Liver (tissue), 8 donors: ENCODE measurements at regions not wholly inside any gene's neighbourhood (a gene's known extent, or its start where the extent isn't known, plus 50 kb on each side); places are given as distances from the start of the nearest gene placed in this dataset.

ENCODE experiments used
- DNase-seq: peaks from one replicate; pipeline ENCODE4 v3.0.0-alpha.2; 2017; ENCODE audit warnings: low spot score
- H3K27ac ChIP-seq, 2 donors: one replicate each; pipeline ENCODE4 v1.7.0; 2013; ENCODE audit warnings: inconsistent platforms in 2 of 2, low read length in 2 of 2, control low read depth in 1 of 2, low read depth in 1 of 2, mild to moderate bottlenecking in 1 of 2
- H3K27me3 ChIP-seq, 4 donors: one replicate each; pipeline versions ENCODE4 v1.6.1 to v1.7.0; 2013; ENCODE audit warnings: low read length in 3 of 4, inconsistent platforms in 1 of 4, mild to moderate bottlenecking in 1 of 4, moderate library complexity in 1 of 4; ENCODE audit not compliant: control insufficient read depth in 4 of 4, insufficient read depth in 4 of 4
- H3K36me3 ChIP-seq, 4 donors: one replicate each; pipeline versions ENCODE4 v1.6.1 to v1.7.0; 2013; ENCODE audit warnings: low read length in 3 of 4, mild to moderate bottlenecking in 3 of 4, low read depth in 1 of 4, moderate library complexity in 1 of 4; ENCODE audit not compliant: control insufficient read depth in 4 of 4, insufficient read depth in 3 of 4
- H3K4me1 ChIP-seq, 4 donors: one replicate each; pipeline versions ENCODE4 v1.6.1 to v1.7.0; 2013; ENCODE audit warnings: low read length in 3 of 4, mild to moderate bottlenecking in 3 of 4, moderate library complexity in 1 of 4; ENCODE audit not compliant: control insufficient read depth in 4 of 4, insufficient read depth in 4 of 4
- H3K4me3 ChIP-seq, 3 donors: one replicate each; pipeline versions ENCODE4 v1.6.1 to v1.7.0; 2013; ENCODE audit warnings: low read length in 3 of 3, control low read depth in 1 of 3, low read depth in 1 of 3, mild to moderate bottlenecking in 1 of 3
- H3K9ac ChIP-seq, 2 donors: one replicate each; pipeline ENCODE4 v1.7.0; 2013; ENCODE audit warnings: low read length in 2 of 2, mild to moderate bottlenecking in 2 of 2, moderate library complexity in 2 of 2, control low read depth in 1 of 2, low read depth in 1 of 2
- H3K9me3 ChIP-seq, 4 donors: one replicate each; pipeline versions ENCODE4 v1.6.1 to v1.7.0; 2013; ENCODE audit warnings: low read length in 3 of 4; ENCODE audit not compliant: control insufficient read depth in 4 of 4
- EGR1 ChIP-seq, 2 donors: IDR thresholded peaks; 2 replicates each; pipeline ENCODE4 v1.6.1; 2016 to 2018; ENCODE audit warnings: antibody characterized with exemption in 2 of 2, low read depth in 2 of 2
- FOXA1 ChIP-seq: IDR thresholded peaks from 2 replicates; pipeline ENCODE4 v1.6.1; 2016; ENCODE audit warnings: antibody characterized with exemption
- FOXA2 ChIP-seq: IDR thresholded peaks from 2 replicates; pipeline ENCODE4 v1.6.1; 2016; ENCODE audit warnings: antibody characterized with exemption
- GABPA ChIP-seq, 2 donors: IDR thresholded peaks in 1 of 2; conservative IDR thresholded peaks in 1 of 2; 2 replicates each; pipeline ENCODE4 v1.6.1; 2016; ENCODE audit warnings: antibody characterized with exemption in 2 of 2, mild to moderate bottlenecking in 1 of 2, moderate library complexity in 1 of 2
- HNF4A ChIP-seq, 2 donors: conservative IDR thresholded peaks; 2 replicates each; pipeline ENCODE4 v1.6.1; 2016; ENCODE audit warnings: antibody characterized with exemption in 2 of 2, mild to moderate bottlenecking in 2 of 2
- HNF4G ChIP-seq: IDR thresholded peaks from 2 replicates; pipeline ENCODE4 v1.6.1; 2016; ENCODE audit warnings: antibody characterized with exemption
- JUND ChIP-seq, 2 donors: IDR thresholded peaks; 2 replicates each; pipeline ENCODE4 v1.6.1; 2016; ENCODE audit warnings: antibody characterized with exemption in 2 of 2
- NR2F2 ChIP-seq: IDR thresholded peaks from 2 replicates; pipeline ENCODE4 v1.6.1; 2016; ENCODE audit warnings: antibody characterized with exemption
- RAD21 ChIP-seq, 2 donors: IDR thresholded peaks; 2 replicates each; pipeline ENCODE4 v1.6.1; 2016; ENCODE audit warnings: antibody characterized with exemption in 2 of 2, mild to moderate bottlenecking in 2 of 2
- REST ChIP-seq: IDR thresholded peaks from 2 replicates; pipeline ENCODE4 v1.6.1; 2016; ENCODE audit warnings: antibody characterized with exemption, mild to moderate bottlenecking
- RXRA ChIP-seq, 2 donors: IDR thresholded peaks; 2 replicates each; pipeline ENCODE4 v1.6.1; 2017 to 2018; ENCODE audit warnings: antibody characterized with exemption in 2 of 2, mild to moderate bottlenecking in 1 of 2
- SP1 ChIP-seq: IDR thresholded peaks from 2 replicates; pipeline ENCODE4 v1.6.1; 2018; ENCODE audit warnings: antibody characterized with exemption, mild to moderate bottlenecking
- TAF1 ChIP-seq: conservative IDR thresholded peaks from 2 replicates; pipeline ENCODE4 v1.6.1; 2016; ENCODE audit warnings: antibody characterized with exemption, mild to moderate bottlenecking
- YY1 ChIP-seq: IDR thresholded peaks from 2 replicates; pipeline ENCODE4 v1.6.1; 2016; ENCODE audit warnings: antibody characterized with exemption, mild to moderate bottlenecking
- ZBTB33 ChIP-seq: IDR thresholded peaks from 2 replicates; pipeline ENCODE4 v1.6.1; 2016; ENCODE audit warnings: antibody characterized with exemption
- WGBS: extraction: QIAGEN DNeasy Blood & Tissue Kit; methylation state at CpG from one replicate; pipeline ENCODE4 v1.1.7; 2013; 5-methylcytosine and 5-hydroxymethylcytosine counted together
- TF ChIP-seq, protein P1 (sequence below): IDR thresholded peaks from 2 replicates; pipeline ENCODE4 v1.6.1; 2016; ENCODE audit warnings: antibody characterized with exemption
- TF ChIP-seq, protein P2 (sequence below): IDR thresholded peaks from 2 replicates; pipeline ENCODE4 v1.6.1; 2016; ENCODE audit warnings: antibody characterized with exemption
- TF ChIP-seq, protein P3 (sequence below): fragments of 150-350 bp; IDR thresholded peaks from 2 replicates; pipeline ENCODE4 v1.5.1; 2017; ENCODE audit warnings: improper control_type of control experiment, low read depth, low read length; ENCODE audit not compliant: missing input control
- donor health status: healthy.
- donor health status: healthy.
- donor health status: healthy.
- donor health status: healthy.
- donor health status: healthy.

DNA sequence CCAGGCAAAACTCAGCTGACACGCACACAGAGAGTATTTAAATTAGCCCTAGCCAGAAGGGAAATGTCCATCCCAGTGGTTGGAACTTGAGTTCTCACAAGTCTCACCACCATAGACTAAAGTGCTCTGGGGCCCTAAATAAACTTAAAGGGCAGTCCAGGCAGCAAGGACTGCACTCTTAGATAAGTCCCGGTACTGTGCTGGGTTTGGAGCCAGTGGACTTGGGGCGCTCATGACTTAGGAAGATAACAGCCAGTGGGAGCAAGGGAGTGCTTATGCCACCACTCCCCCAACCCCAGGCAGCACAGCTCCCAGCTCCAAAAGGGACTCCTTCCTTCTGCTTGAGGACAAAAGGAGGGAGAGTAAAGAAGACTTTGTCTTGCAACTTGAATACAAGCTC is 319.5 kb upstream of the GPR149 start (continued):
- TF ChIP-seq REST = no peak

- H3K4me3 ChIP-seq = no peak overlapping the region
- no peaks in the 10 kb centered on the region for H3K4me1 ChIP-seq
- no peak for TF ChIP-seq SP1
- no peak for TF ChIP-seq HNF4G
- TF ChIP-seq NR2F2 = no peak
- no peak for TF ChIP-seq YY1
- no peak for TF ChIP-seq RAD21 (IDR thresholded peaks at IDR 0.05)
- TF ChIP-seq, protein P1, sequence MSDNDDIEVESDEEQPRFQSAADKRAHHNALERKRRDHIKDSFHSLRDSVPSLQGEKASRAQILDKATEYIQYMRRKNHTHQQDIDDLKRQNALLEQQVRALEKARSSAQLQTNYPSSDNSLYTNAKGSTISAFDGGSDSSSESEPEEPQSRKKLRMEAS = no peak
- no peak for TF ChIP-seq GABPA (IDR thresholded peaks at IDR 0.05 in 1 of 2, conservative IDR thresholded peaks at IDR 0.05 in 1 of 2)
- TF ChIP-seq FOXA1 = no peak
- TF ChIP-seq, protein P2, sequence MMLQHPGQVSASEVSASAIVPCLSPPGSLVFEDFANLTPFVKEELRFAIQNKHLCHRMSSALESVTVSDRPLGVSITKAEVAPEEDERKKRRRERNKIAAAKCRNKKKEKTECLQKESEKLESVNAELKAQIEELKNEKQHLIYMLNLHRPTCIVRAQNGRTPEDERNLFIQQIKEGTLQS = no peak
- TF ChIP-seq EGR1 (IDR thresholded peaks at IDR 0.05; ENCODE audit: low read depth in 2 of 2) = no peak
- TF ChIP-seq HNF4A (conservative IDR thresholded peaks at IDR 0.05) = no peak
- no peak for TF ChIP-seq TAF1
- no peak for TF ChIP-seq JUND (IDR thresholded peaks at IDR 0.05)
- no peak for TF ChIP-seq RXRA (IDR thresholded peaks at IDR 0.05)
- no peak for TF ChIP-seq ZBTB33
- TF ChIP-seq REST = no peak
- TF ChIP-seq FOXA2 = no peak
- TF ChIP-seq, protein P3, sequence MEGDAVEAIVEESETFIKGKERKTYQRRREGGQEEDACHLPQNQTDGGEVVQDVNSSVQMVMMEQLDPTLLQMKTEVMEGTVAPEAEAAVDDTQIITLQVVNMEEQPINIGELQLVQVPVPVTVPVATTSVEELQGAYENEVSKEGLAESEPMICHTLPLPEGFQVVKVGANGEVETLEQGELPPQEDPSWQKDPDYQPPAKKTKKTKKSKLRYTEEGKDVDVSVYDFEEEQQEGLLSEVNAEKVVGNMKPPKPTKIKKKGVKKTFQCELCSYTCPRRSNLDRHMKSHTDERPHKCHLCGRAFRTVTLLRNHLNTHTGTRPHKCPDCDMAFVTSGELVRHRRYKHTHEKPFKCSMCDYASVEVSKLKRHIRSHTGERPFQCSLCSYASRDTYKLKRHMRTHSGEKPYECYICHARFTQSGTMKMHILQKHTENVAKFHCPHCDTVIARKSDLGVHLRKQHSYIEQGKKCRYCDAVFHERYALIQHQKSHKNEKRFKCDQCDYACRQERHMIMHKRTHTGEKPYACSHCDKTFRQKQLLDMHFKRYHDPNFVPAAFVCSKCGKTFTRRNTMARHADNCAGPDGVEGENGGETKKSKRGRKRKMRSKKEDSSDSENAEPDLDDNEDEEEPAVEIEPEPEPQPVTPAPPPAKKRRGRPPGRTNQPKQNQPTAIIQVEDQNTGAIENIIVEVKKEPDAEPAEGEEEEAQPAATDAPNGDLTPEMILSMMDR = no peak
- H3K9ac ChIP-seq = no peak overlapping the region
- peaks cover 0 to 7% (median 4%) of the 10 kb centered on the region in 4 donors for H3K9me3 ChIP-seq
- DNase-seq = no peak
- no peak overlapping the region for H3K27ac ChIP-seq
- WGBS = 46% methylated on average over 1 of the region's 1 CpG
- H3K36me3 ChIP-seq = no peaks in the 10 kb centered on the region
- H3K27me3 ChIP-seq = peaks cover 0 to 2% (median 0%) of the 10 kb centered on the region in 4 donors
These were observed 315.9 kb upstream of the GPR149 start for GRCh38 chr3:154745929-154746328.
